ENCODE measurements at regions not wholly inside any gene's neighbourhood (a gene's known extent, or its start where the extent isn't known, plus 50 kb on each side); places are given as distances from the start of the nearest gene placed in this dataset.

DNA sequence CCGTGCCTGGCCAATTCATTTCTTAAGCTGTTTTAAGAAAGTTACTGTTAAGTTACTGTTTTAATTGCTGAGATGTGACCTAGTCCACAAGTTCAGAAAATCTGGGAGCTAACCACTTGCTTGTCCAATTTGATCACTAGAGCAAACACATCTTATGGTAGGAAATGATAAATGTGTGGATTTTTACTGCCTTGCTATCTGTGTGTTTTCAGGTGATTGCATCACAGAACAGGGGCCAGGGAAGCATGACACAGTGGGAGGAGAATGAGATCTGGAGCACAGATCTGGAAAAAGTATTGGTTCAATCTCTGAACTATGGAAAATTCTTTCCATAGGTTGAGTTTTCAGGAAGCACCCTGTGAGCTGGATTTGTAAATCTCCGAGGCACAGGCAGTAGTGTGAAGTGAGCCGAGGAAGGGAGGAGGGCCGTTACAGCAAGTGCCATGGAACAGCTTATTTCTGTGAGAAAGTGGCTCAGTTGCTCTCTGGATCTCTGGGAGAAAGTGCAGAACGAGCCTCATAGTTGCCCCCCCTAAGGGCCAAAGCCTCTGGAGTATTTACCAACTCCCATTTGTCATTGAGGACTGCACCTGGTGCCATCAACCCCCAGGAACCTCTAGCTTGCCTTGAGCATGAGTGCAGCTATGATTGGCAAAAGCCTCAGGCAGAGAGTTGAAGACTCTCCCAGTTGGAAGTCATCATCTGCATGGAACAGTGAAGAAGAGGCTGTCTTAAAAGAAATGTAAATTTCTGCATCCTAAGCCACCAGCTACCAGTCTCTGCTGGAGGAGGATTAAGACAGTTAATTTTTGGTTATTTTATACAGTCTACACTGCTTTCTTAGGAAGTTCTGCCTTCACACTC is 161.8 kb upstream of the CLINT1 start:
- TF ChIP-seq, protein P1, sequence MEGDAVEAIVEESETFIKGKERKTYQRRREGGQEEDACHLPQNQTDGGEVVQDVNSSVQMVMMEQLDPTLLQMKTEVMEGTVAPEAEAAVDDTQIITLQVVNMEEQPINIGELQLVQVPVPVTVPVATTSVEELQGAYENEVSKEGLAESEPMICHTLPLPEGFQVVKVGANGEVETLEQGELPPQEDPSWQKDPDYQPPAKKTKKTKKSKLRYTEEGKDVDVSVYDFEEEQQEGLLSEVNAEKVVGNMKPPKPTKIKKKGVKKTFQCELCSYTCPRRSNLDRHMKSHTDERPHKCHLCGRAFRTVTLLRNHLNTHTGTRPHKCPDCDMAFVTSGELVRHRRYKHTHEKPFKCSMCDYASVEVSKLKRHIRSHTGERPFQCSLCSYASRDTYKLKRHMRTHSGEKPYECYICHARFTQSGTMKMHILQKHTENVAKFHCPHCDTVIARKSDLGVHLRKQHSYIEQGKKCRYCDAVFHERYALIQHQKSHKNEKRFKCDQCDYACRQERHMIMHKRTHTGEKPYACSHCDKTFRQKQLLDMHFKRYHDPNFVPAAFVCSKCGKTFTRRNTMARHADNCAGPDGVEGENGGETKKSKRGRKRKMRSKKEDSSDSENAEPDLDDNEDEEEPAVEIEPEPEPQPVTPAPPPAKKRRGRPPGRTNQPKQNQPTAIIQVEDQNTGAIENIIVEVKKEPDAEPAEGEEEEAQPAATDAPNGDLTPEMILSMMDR (IDR thresholded peaks at IDR 0.05; ENCODE audit: unreplicated experiment) = no peak
- intact Hi-C loops (cut with micrococcal nuclease) = no loop called here
- Mint-ChIP-seq H3K36me3 (ENCODE audit: insufficient read depth, unreplicated experiment) (no peaks in the 10 kb centered on the region), H3K9me3 (ENCODE audit: unreplicated experiment) (peaks cover 6% of the 10 kb centered on the region), H3K4me1 (ENCODE audit: insufficient read depth, unreplicated experiment) (peaks cover 15% of the 10 kb centered on the region), H3K27me3 (ENCODE audit: insufficient read depth, unreplicated experiment) (no peaks in the 10 kb centered on the region), H3K4me3 (ENCODE audit: unreplicated experiment) (no peak overlapping the region), H3K27ac (ENCODE audit: low read depth, unreplicated experiment) (no peak overlapping the region)
- no peak for DNase-seq (ENCODE audit: unreplicated experiment)
- ChIA-PET POLR2A (interaction anchor here (1.0 to 1.2 kb wide), 2 partner anchors 9 to 39 kb away, joined by 3 to 4 read pairs; no protein-coding TSS in a partner anchor), CTCF (interaction anchor here (0.5 to 1.7 kb wide), 10 partner anchors 9 to 1087 kb away, joined by 3 to 11 read pairs (median 3); no protein-coding TSS in a partner anchor)
- no TSS peak for BruUV-seq (replicated peaks)

GRCh38 chr5:158017469-158017868 is 158.5 kb upstream of the CLINT1 start:
- no peaks in the 10 kb centered on the region for H3K36me3 Mint-ChIP-seq (ENCODE audit: insufficient read depth, unreplicated experiment)
- TF ChIP-seq, protein P1 (IDR thresholded peaks at IDR 0.05; ENCODE audit: unreplicated experiment) = no peak
- H3K4me3 Mint-ChIP-seq (ENCODE audit: unreplicated experiment) = no peak overlapping the region
- intact Hi-C loops (cut with micrococcal nuclease) = loop anchor here (10.0 kb wide), 1 partner anchor 367 kb away; no protein-coding TSS in a partner anchor
- DNase-seq (ENCODE audit: unreplicated experiment) = no peak
- CTCF ChIA-PET = interaction anchor here (0.7 to 1.0 kb wide), 2 partner anchors 29 to 678 kb away, joined by 3 read pairs; no protein-coding TSS in a partner anchor
- no TSS peak for BruUV-seq (replicated peaks)
- no peak overlapping the region for H3K27ac Mint-ChIP-seq (ENCODE audit: low read depth, unreplicated experiment)
- POLR2A ChIA-PET = no interaction called here
- H3K9me3 Mint-ChIP-seq (ENCODE audit: unreplicated experiment) = no peaks in the 10 kb centered on the region
- H3K4me1 Mint-ChIP-seq (ENCODE audit: insufficient read depth, unreplicated experiment) = peaks cover 8% of the 10 kb centered on the region
- no peaks in the 10 kb centered on the region for H3K27me3 Mint-ChIP-seq (ENCODE audit: insufficient read depth, unreplicated experiment)

GRCh38 chr5:158014372-158014771 is 155.4 kb upstream of the CLINT1 start:
- Mint-ChIP-seq H3K9me3 (ENCODE audit: unreplicated experiment) (no peaks in the 10 kb centered on the region), H3K4me3 (ENCODE audit: unreplicated experiment) (no peak overlapping the region), H3K27me3 (ENCODE audit: insufficient read depth, unreplicated experiment) (no peaks in the 10 kb centered on the region), H3K4me1 (ENCODE audit: insufficient read depth, unreplicated experiment) (no peaks in the 10 kb centered on the region), H3K36me3 (ENCODE audit: insufficient read depth, unreplicated experiment) (no peaks in the 10 kb centered on the region), H3K27ac (ENCODE audit: low read depth, unreplicated experiment) (no peak overlapping the region)
- CTCF ChIA-PET = interaction anchor here (0.6 to 2.5 kb wide), 11 partner anchors 12 to 1118 kb away, joined by 3 to 11 read pairs (median 4); no protein-coding TSS in a partner anchor
- DNase-seq (ENCODE audit: unreplicated experiment) = no peak
- BruUV-seq (replicated peaks) = no TSS peak
- POLR2A ChIA-PET = no interaction called here
- intact Hi-C loops (cut with micrococcal nuclease) = loop anchor here (1.0 to 10.0 kb wide), 6 partner anchors 61 to 1119 kb away; no protein-coding TSS in a partner anchor
- TF ChIP-seq, protein P1 (IDR thresholded peaks at IDR 0.05; ENCODE audit: unreplicated experiment) = no peak

DNA sequence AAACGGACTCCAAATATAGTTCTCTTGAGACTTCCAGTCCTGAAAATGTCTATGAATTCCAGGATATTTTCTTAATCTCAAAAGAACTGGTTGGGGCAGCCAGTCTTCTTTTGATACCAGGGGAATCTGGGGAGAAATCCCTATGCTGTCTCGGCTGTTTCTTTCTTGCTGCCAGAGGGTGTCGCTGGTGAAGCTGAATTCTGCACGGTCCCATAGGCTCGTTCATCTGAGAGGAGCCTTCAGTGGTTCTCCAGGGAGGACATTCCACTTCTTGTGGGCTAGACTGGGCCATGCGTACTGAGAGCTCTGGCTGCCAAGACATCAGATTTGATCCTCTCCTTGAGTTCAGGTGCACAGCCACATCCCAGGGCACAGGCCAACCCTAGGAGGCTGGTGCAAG is 155.0 kb upstream of the CLINT1 start:
- ChIA-PET POLR2A (no interaction called here), CTCF (interaction anchor here (0.7 to 2.5 kb wide), 8 partner anchors 12 to 1119 kb away, joined by 3 to 11 read pairs (median 4); no protein-coding TSS in a partner anchor)
- peak; percentile 64 for DNase-seq (ENCODE audit: unreplicated experiment)
- Mint-ChIP-seq H3K27me3 (ENCODE audit: insufficient read depth, unreplicated experiment) (no peaks in the 10 kb centered on the region), H3K4me1 (ENCODE audit: insufficient read depth, unreplicated experiment) (no peaks in the 10 kb centered on the region), H3K9me3 (ENCODE audit: unreplicated experiment) (no peaks in the 10 kb centered on the region), H3K4me3 (ENCODE audit: unreplicated experiment) (no peak overlapping the region), H3K27ac (ENCODE audit: low read depth, unreplicated experiment) (no peak overlapping the region), H3K36me3 (ENCODE audit: insufficient read depth, unreplicated experiment) (no peaks in the 10 kb centered on the region)
- intact Hi-C loops (cut with micrococcal nuclease) = loop anchor here (1.0 to 10.0 kb wide), 6 partner anchors 61 to 1119 kb away; no protein-coding TSS in a partner anchor
- TF ChIP-seq, protein P1 (IDR thresholded peaks at IDR 0.05; ENCODE audit: unreplicated experiment) = peak; percentile 68
- BruUV-seq (replicated peaks) = no TSS peak
